Activated B cell treated with CpG ODN at 0.5 μM for 24 hours (primary cell): ENCODE measurements at regions not wholly inside any gene's neighbourhood (a gene's known extent, or its start where the extent isn't known, plus 50 kb on each side); places are given as distances from the start of the nearest gene placed in this dataset.

Experiments
- ATAC-seq: fragments of 200-7000 bp; cut with Tn5 transposase; one replicate; pipeline ENCODE4 v1.10.0; 2021; ENCODE audit warnings: low read depth, mild to moderate bottlenecking, moderate library complexity
- CTCF ChIA-PET: fragments of 350-600 bp; sonication (Branson Sonifier 250); formaldehyde crosslinking; loops from one replicate; lab custom pipeline; 2021; ENCODE audit warnings: antibody characterized with exemption; lab: Charles Lee
- POLR2A ChIA-PET: fragments of 350-600 bp; sonication (Branson Sonifier 250); formaldehyde crosslinking; loops from one replicate; lab custom pipeline; 2021; ENCODE audit warnings: antibody characterized with exemption; lab: Charles Lee
- DNase-seq: peaks from one replicate; pipeline ENCODE4 v3.0.0; 2022
- H3K27ac Mint-ChIP-seq: one replicate; pipeline ENCODE4 v1.8.0; 2020; ENCODE audit warnings: mixed read lengths
- H3K27me3 Mint-ChIP-seq: one replicate; pipeline ENCODE4 v1.8.0; 2021; ENCODE audit warnings: mixed read lengths
- H3K36me3 Mint-ChIP-seq: one replicate; pipeline ENCODE4 v1.8.0; 2021; ENCODE audit warnings: low read depth, mixed read lengths
- H3K4me1 Mint-ChIP-seq: one replicate; pipeline ENCODE4 v1.8.0; 2021; ENCODE audit warnings: mixed read lengths
- H3K4me3 Mint-ChIP-seq: one replicate; pipeline ENCODE4 v1.8.0; 2020; ENCODE audit warnings: mild to moderate bottlenecking, mixed read lengths
- H3K9me3 Mint-ChIP-seq: one replicate; pipeline ENCODE4 v1.8.0; 2020; ENCODE audit warnings: mixed read lengths
- CTCF ChIP-seq: fragments of 200-600 bp; IDR thresholded peaks from one replicate; pipeline ENCODE4 v1.8.0; 2022; ENCODE audit warnings: antibody characterized with exemption, mild to moderate bottlenecking
- intact Hi-C: fragments of 100-400 bp; cut with micrococcal nuclease; formaldehyde crosslinking; loops from one replicate; pipeline ENCODE4 v1.15.1; 2024

DNA sequence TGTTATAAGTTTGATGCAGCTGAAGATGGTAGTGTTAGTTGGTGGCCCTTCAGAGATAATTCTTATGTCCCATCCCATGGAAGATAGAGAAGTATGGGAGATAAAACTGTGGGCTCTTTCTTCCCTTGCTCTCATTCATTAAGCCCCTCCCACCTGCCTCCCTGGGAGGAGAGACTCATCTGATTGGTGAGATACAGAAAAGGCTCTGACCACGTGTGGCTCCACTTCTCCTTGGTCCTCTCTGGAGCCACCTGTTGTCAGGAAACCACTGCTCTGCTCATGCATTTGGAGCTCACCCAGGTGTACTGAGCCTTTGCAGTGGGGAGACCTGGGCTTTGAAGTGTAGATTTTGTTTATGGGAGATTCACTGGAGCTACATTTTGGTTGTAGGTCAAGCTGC, 293.2 kb upstream of the RASGRP1 start:
- no peak for TF ChIP-seq CTCF
- POLR2A ChIA-PET = no interaction called here
- Mint-ChIP-seq H3K4me3 (no peak overlapping the region), H3K4me1 (no peaks in the 10 kb centered on the region), H3K36me3 (no peaks in the 10 kb centered on the region), H3K27me3 (peaks cover 16% of the 10 kb centered on the region), H3K27ac (no peak overlapping the region), H3K9me3 (no peaks in the 10 kb centered on the region)
- intact Hi-C loops = no loop called here
- DNase-seq (no peak), ATAC-seq (no peak)
- CTCF ChIA-PET = no interaction called here

GRCh38 chr15:38859574-38859973, 295.0 kb upstream of the RASGRP1 start:
- Mint-ChIP-seq H3K4me1 (no peaks in the 10 kb centered on the region), H3K27ac (no peak overlapping the region), H3K27me3 (peaks cover 16% of the 10 kb centered on the region), H3K36me3 (no peaks in the 10 kb centered on the region), H3K4me3 (no peak overlapping the region), H3K9me3 (no peaks in the 10 kb centered on the region)
- POLR2A ChIA-PET = no interaction called here
- CTCF ChIA-PET = no interaction called here
- no peak for TF ChIP-seq CTCF
- ATAC-seq (no peak), DNase-seq (no peak)
- intact Hi-C loops = no loop called here

DNA sequence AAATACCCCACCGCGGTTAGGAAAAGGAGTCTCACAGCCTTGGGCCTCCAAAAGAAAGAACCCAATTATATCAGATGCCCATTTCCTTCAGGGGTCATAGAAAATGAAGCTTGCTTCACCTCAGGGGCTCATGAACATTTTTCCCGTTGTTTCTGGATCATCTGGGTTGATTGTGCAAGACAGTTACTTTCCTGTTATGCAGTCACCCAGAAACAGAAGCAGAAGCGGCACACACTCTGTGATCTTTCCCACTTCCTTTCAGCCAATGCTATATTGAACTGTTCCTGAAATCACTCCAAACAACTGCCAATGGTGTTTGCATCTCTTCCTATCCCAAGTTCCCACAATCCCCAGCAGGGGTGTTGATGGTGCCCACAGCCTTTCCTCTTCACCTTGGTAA, 295.6 kb upstream of the RASGRP1 start:
- CTCF ChIA-PET = no interaction called here

GRCh38 chr15:38860674-38861073, 296.1 kb upstream of the RASGRP1 start:
- Mint-ChIP-seq H3K4me3 (no peak overlapping the region), H3K36me3 (no peaks in the 10 kb centered on the region), H3K27me3 (peaks cover 12% of the 10 kb centered on the region), H3K27ac (no peak overlapping the region), H3K9me3 (no peaks in the 10 kb centered on the region), H3K4me1 (no peaks in the 10 kb centered on the region)
- ChIA-PET POLR2A (no interaction called here), CTCF (no interaction called here)
- intact Hi-C loops = no loop called here
- ATAC-seq (no peak), DNase-seq (no peak)
- no peak for TF ChIP-seq CTCF

More for the DNA sequence above, 295.6 kb upstream of the RASGRP1 start:
- DNase-seq (no peak), ATAC-seq (no peak)
- TF ChIP-seq CTCF = no peak
- POLR2A ChIA-PET = no interaction called here
- H3K4me1 Mint-ChIP-seq = no peaks in the 10 kb centered on the region
- H3K4me3 Mint-ChIP-seq = no peak overlapping the region
- intact Hi-C loops = no loop called here
- H3K36me3 Mint-ChIP-seq = no peaks in the 10 kb centered on the region
- no peak overlapping the region for H3K27ac Mint-ChIP-seq
- H3K27me3 Mint-ChIP-seq = peaks cover 15% of the 10 kb centered on the region
- H3K9me3 Mint-ChIP-seq = no peaks in the 10 kb centered on the region

DNA sequence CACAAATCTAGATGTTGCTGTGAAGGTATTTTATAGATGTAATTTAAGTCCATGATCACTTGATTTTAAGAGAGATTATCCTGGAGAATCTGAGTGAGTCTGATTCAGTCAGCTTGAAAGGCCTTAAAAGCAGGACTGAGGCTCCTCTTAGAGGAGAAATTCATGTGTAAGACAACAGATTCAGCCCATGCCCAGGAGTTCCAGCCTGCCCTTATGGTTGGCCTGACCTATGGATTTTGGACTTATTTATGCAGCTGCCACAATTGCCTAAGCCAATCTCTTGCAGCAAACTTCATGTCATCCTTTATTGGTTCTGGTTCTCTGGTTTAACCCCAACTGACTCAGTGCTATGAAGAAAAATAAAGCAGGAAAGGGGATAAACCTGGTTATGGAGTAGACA, 296.5 kb upstream of the RASGRP1 start:
- TF ChIP-seq CTCF = no peak
- no peak overlapping the region for H3K27ac Mint-ChIP-seq
- H3K4me3 Mint-ChIP-seq = no peak overlapping the region
- POLR2A ChIA-PET = no interaction called here
- no peaks in the 10 kb centered on the region for H3K36me3 Mint-ChIP-seq
- H3K27me3 Mint-ChIP-seq = peaks cover 12% of the 10 kb centered on the region
- CTCF ChIA-PET = no interaction called here
- DNase-seq = no peak
- intact Hi-C loops = no loop called here
- H3K9me3 Mint-ChIP-seq = no peaks in the 10 kb centered on the region
- no peak for ATAC-seq
- H3K4me1 Mint-ChIP-seq = no peaks in the 10 kb centered on the region
